Adrenal gland (tissue), 9 donors: ENCODE measurements at regions not wholly inside any gene's neighbourhood (a gene's known extent, or its start where the extent isn't known, plus 50 kb on each side); places are given as distances from the start of the nearest gene placed in this dataset.

Experiments
- DNase-seq, 7 donors: peaks; one replicate each; pipeline ENCODE4 v3.0.0-alpha.2; 2019 to 2020
- H3K27ac ChIP-seq, 5 donors: fragments of 200-600 bp; sonication (generic) in 4 of 5; 1 replicate in 3 of 5; 2 replicates in 2 of 5; pipeline versions ENCODE4 v1.5.1 to v1.8.0; 2016 to 2020; ENCODE audit warnings: mild to moderate bottlenecking in 1 of 5
- H3K27me3 ChIP-seq: fragments of 200-600 bp; 2 replicates; pipeline ENCODE4 v1.8.0; 2021
- H3K36me3 ChIP-seq, 2 donors: fragments of 200-600 bp; replicated peaks in 1 of 2; 1 replicate in 1 of 2; 2 replicates in 1 of 2; pipeline versions ENCODE4 v1.5.1 to v1.8.0; 2018 to 2022
- H3K4me1 ChIP-seq, 2 donors: fragments of 200-600 bp; replicated peaks in 1 of 2; 1 replicate in 1 of 2; 2 replicates in 1 of 2; pipeline versions ENCODE4 v1.5.1 to v1.8.0; 2018 to 2021
- H3K4me3 ChIP-seq, 4 donors: fragments of 200-600 bp; sonication (generic) in 3 of 4; one replicate each; pipeline ENCODE4 v1.5.1; 2016 to 2018
- H3K9me3 ChIP-seq, 3 donors: fragments of 200-600 bp; sonication (generic) in 1 of 3; replicated peaks in 1 of 3; 1 replicate in 2 of 3; 2 replicates in 1 of 3; pipeline versions ENCODE4 v1.5.1 to v1.8.0; 2016 to 2021
- CTCF ChIP-seq, 6 experiments: fragments of 450-650 bp in 4 of 6; fragments of 200-600 bp in 2 of 6; sonication (generic) in 1 of 6; IDR thresholded peaks; 1 replicate in 5 of 6; 2 replicates in 1 of 6; pipeline versions ENCODE4 v1.5.1 to v1.8.0; 2016 to 2021; ENCODE audit warnings: antibody characterized with exemption in 6 of 6, mild to moderate bottlenecking in 2 of 6, moderate library complexity in 1 of 6
- POLR2A ChIP-seq, 2 donors: fragments of 450-650 bp; IDR thresholded peaks; one replicate each; pipeline ENCODE4 v1.6.1; 2017; ENCODE audit warnings: antibody characterized with exemption in 2 of 2, mild to moderate bottlenecking in 2 of 2, moderate library complexity in 1 of 2
- WGBS, 4 donors: extraction: QIAGEN DNeasy Blood & Tissue Kit in 2 of 4; methylation state at CpG; one replicate each; pipeline versions ENCODE4 v1.1.5 to v1.1.7; 2013 to 2017; 5-methylcytosine and 5-hydroxymethylcytosine counted together
- intact Hi-C, 2 donors: fragments of 100-400 bp; cut with DNase I; formaldehyde crosslinking; loops; one replicate each; pipeline versions ENCODE4 v1.14.1 to v1.15.0; 2022 to 2023
- donor health status: healthy with polysubstance abuse.
- donor health status: Bipolar disorder and iron deficiency.
- donor health status: DM: yes; HTN: yes; CAD: no.
- donor health status: DM: no; HTN: no; CAD: no.
- donor health status: DM: no; HTN: no; CAD: no.

GRCh38 chr6:8157839-8158238 is 55.5 kb upstream of the EEF1E1 start:
- TF ChIP-seq POLR2A (IDR thresholded peaks at IDR 0.05), result no peak
- H3K36me3 ChIP-seq, result no peaks in the 10 kb centered on the region
- no peak for DNase-seq
- H3K27ac ChIP-seq, result no peak overlapping the region
- intact Hi-C loops, result no loop called here
- no peaks in the 10 kb centered on the region for H3K27me3 ChIP-seq
- WGBS, 4 donors, result 42 to 47% (median 44%) methylated on average over 3 of the region's 3 CpGs
- no peaks in the 10 kb centered on the region for H3K4me1 ChIP-seq
- H3K9me3 ChIP-seq, result no peaks in the 10 kb centered on the region
- no peak overlapping the region for H3K4me3 ChIP-seq

DNA sequence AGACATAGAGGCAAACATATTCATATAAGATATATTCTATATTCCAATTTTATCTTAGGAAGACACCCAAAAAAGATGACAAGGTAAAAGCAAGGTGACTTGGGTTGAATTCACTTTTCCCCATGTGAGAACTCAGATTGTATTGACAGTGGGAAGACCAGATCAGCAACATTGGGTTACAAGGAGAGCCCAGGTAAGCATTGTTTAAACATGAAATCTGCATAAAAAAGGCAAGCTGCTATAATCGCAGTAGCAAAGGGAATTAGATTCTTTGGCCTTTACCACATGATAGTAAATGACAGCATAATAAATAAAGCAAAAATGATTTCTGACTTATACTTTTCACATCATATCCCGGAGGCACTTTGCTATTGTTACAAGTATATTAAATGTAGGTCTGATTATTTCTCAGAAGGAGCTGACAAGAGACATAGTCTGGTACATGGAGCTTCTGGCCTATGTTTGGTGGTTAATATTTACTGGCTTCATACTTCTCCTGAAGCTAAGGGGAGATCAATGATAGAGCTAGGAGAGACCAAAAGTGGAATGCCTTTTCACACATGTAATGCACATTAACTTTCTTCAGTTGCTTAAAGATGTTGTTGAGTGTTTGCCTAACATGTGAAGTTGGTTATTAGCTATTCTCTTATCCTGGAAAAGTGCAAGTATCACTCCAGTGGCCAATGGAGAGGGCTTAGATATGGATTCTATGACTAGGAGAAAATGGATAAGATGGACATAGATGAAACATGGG is 53.1 kb upstream of the EEF1E1 start:
- H3K9me3 ChIP-seq, result no peaks in the 10 kb centered on the region
- H3K27ac ChIP-seq, result no peak overlapping the region
- H3K4me3 ChIP-seq, result no peak overlapping the region
- WGBS, 4 donors, result 76 to 82% (median 80%) methylated on average over 2 of the region's 2 CpGs
- H3K36me3 ChIP-seq, result no peaks in the 10 kb centered on the region
- TF ChIP-seq POLR2A (IDR thresholded peaks at IDR 0.05) (no peak), CTCF (IDR thresholded peaks at IDR 0.05) (no peak)
- intact Hi-C loops, result no loop called here
- no peak for DNase-seq
- no peaks in the 10 kb centered on the region for H3K4me1 ChIP-seq
- no peaks in the 10 kb centered on the region for H3K27me3 ChIP-seq
